ENCODE measurements at regions not wholly inside any gene's neighbourhood (a gene's known extent, or its start where the extent isn't known, plus 50 kb on each side); places are given as distances from the start of the nearest gene placed in this dataset.

- Histone ChIP-seq H3K79me2 (ENCODE audit: control insufficient read depth, insufficient read depth, low read length) (no peaks in the 10 kb centered on the region), H3K4me3 (replicated peaks in 1 of 3; ENCODE audit: insufficient read depth in 1 of 3, low read depth in 1 of 3, low read length in 3 of 3) (no peak overlapping the region), H3K27me3 (ENCODE audit: control insufficient read depth in 2 of 2, insufficient read depth in 2 of 2, low read length in 2 of 2) (no peaks in the 10 kb centered on the region), H4K20me1 (replicated peaks; ENCODE audit: control insufficient read depth, extremely low read depth, insufficient read depth, low read length) (no peaks in the 10 kb centered on the region), H3K9me1 (replicated peaks; ENCODE audit: control insufficient read depth, extremely low read depth, insufficient read depth, low read length) (no peaks in the 10 kb centered on the region), H3K9me3 (replicated peaks; ENCODE audit: control insufficient read depth, insufficient read depth, low read length) (peaks cover 2% of the 10 kb centered on the region), H3K4me1 (ENCODE audit: control insufficient read depth, extremely low read depth, insufficient read depth, low read length) (no peaks in the 10 kb centered on the region), H3K9ac (replicated peaks; ENCODE audit: extremely low read depth, insufficient read depth, low read length) (no peak overlapping the region), H3K4me2 (ENCODE audit: insufficient read depth, low read length) (no peak overlapping the region), H3K27ac (ENCODE audit: insufficient read depth, low read depth, low read length) (no peak overlapping the region), H2AFZ (ENCODE audit: low read depth, low read length) (no peak overlapping the region), H3K36me3 (ENCODE audit: control insufficient read depth in 2 of 2, extremely low read depth in 1 of 2, insufficient read depth in 2 of 2, low read length in 2 of 2) (no peaks in the 10 kb centered on the region)
- TF ChIP-seq EZH2 (IDR thresholded peaks at IDR 0.05; ENCODE audit: borderline replicate concordance, low read depth, low read length, severe bottlenecking) (no peak), MAX (IDR thresholded peaks at IDR 0.05; ENCODE audit: insufficient read depth, insufficient read length) (no peak), GATA2 (IDR thresholded peaks at IDR 0.05; ENCODE audit: insufficient read depth, insufficient read length, low read depth, low read length) (no peak), POLR2AphosphoS5 (IDR thresholded peaks at IDR 0.05; ENCODE audit: insufficient read depth, low read depth, low read length) (no peak), POLR2A (IDR thresholded peaks at IDR 0.05; ENCODE audit: low read depth, low read length) (no peak), FOS (IDR thresholded peaks at IDR 0.05; ENCODE audit: borderline replicate concordance, insufficient read depth, low read length) (no peak), MYC (IDR thresholded peaks at IDR 0.05; ENCODE audit: low read depth, low read length) (no peak), JUN (IDR thresholded peaks at IDR 0.05; ENCODE audit: borderline replicate concordance, insufficient read depth, insufficient read length, low read depth) (no peak)
- TF ChIP-seq, protein P1, sequence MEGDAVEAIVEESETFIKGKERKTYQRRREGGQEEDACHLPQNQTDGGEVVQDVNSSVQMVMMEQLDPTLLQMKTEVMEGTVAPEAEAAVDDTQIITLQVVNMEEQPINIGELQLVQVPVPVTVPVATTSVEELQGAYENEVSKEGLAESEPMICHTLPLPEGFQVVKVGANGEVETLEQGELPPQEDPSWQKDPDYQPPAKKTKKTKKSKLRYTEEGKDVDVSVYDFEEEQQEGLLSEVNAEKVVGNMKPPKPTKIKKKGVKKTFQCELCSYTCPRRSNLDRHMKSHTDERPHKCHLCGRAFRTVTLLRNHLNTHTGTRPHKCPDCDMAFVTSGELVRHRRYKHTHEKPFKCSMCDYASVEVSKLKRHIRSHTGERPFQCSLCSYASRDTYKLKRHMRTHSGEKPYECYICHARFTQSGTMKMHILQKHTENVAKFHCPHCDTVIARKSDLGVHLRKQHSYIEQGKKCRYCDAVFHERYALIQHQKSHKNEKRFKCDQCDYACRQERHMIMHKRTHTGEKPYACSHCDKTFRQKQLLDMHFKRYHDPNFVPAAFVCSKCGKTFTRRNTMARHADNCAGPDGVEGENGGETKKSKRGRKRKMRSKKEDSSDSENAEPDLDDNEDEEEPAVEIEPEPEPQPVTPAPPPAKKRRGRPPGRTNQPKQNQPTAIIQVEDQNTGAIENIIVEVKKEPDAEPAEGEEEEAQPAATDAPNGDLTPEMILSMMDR (IDR thresholded peaks at IDR 0.05; ENCODE audit: extremely low read depth in 1 of 2, insufficient read depth in 1 of 2, low read depth in 1 of 2, low read length in 2 of 2) = no peak
- BruUV-seq (replicated peaks) = no TSS peak
- CTCF ChIA-PET = no interaction called here
- dilution Hi-C loops (cut with MboI; ENCODE audit: extremely low pct_ligation_motif_present, low sequenced_read_pairs) = no loop called here
- no peak for DNase-seq (ENCODE audit: low read depth, low spot score)
- intact Hi-C loops (cut with micrococcal nuclease) = no loop called here
- FAIRE-seq = no peak
- POLR2A ChIA-PET = no interaction called here
Measured at GRCh38 chr6:10250655-10251220, 164.1 kb downstream of the TFAP2A start.
